Kidney (tissue), 13 donors: ENCODE measurements at regions not wholly inside any gene's neighbourhood (a gene's known extent, or its start where the extent isn't known, plus 50 kb on each side); places are given as distances from the start of the nearest gene placed in this dataset.

Experiments used
- DNase-seq, 5 donors: peaks; one replicate each; pipeline ENCODE4 v3.0.0-alpha.2; 2013 to 2020
- FAIRE-seq: peaks from 2 replicates; lab custom pipeline; 2012; peaks lifted over from hg19 to GRCh38; lab: Jason Lieb, UNC
- H3K27ac ChIP-seq, 2 donors: one replicate each; pipeline ENCODE4 v1.7.0; 2013; ENCODE audit warnings: low read depth in 2 of 2, low read length in 2 of 2, inconsistent platforms in 1 of 2
- H3K27me3 ChIP-seq: one replicate; pipeline ENCODE4 v1.7.1; 2013; ENCODE audit warnings: low read length, inconsistent platforms; ENCODE audit not compliant: control insufficient read depth, insufficient read depth
- H3K36me3 ChIP-seq, 3 donors: one replicate each; pipeline versions ENCODE4 v1.7.0 to v1.7.1; 2013; ENCODE audit warnings: low read length in 3 of 3, control low read depth in 1 of 3, inconsistent platforms in 1 of 3; ENCODE audit not compliant: insufficient read depth in 3 of 3, control insufficient read depth in 2 of 3
- H3K4me1 ChIP-seq, 3 donors: one replicate each; pipeline versions ENCODE4 v1.7.0 to v1.7.1; 2013; ENCODE audit warnings: low read length in 3 of 3, inconsistent platforms in 1 of 3, low read depth in 1 of 3; ENCODE audit not compliant: control insufficient read depth in 2 of 3, insufficient read depth in 2 of 3
- H3K4me3 ChIP-seq, 3 donors: one replicate each; pipeline versions ENCODE4 v1.7.0 to v1.8.1; 2013; ENCODE audit warnings: low read length in 3 of 3, control low read depth in 1 of 3, inconsistent platforms in 1 of 3
- H3K9ac ChIP-seq, 3 donors: one replicate each; pipeline versions ENCODE4 v1.7.0 to v1.7.1; 2013; ENCODE audit warnings: low read length in 3 of 3, control low read depth in 1 of 3, inconsistent platforms in 1 of 3
- H3K9me3 ChIP-seq, 3 donors: one replicate each; pipeline versions ENCODE4 v1.7.0 to v1.7.1; 2013; ENCODE audit warnings: low read length in 3 of 3, control low read depth in 1 of 3, inconsistent platforms in 1 of 3; ENCODE audit not compliant: control insufficient read depth in 2 of 3, insufficient read depth in 1 of 3
- CTCF ChIP-seq: IDR thresholded peaks from 3 replicates; pipeline ENCODE4 v1.5.1; 2012; ENCODE audit warnings: mild to moderate bottlenecking, moderate library complexity, borderline replicate concordance; ENCODE audit not compliant: insufficient read depth; ENCODE audit errors: extremely low read depth
- intact Hi-C: fragments of 100-400 bp; cut with DNase I; formaldehyde crosslinking; loops from one replicate; pipeline ENCODE4 v1.11.1; 2022
- donor health status: control.
- donor health status: control.
- donor health status: control.
- donor health status: control.
- donor health status: control.
- donor health status: DM: yes; HTN: yes; CAD: no.
- donor health status: Normal renal cell carcinoma (clear cell type).

DNA sequence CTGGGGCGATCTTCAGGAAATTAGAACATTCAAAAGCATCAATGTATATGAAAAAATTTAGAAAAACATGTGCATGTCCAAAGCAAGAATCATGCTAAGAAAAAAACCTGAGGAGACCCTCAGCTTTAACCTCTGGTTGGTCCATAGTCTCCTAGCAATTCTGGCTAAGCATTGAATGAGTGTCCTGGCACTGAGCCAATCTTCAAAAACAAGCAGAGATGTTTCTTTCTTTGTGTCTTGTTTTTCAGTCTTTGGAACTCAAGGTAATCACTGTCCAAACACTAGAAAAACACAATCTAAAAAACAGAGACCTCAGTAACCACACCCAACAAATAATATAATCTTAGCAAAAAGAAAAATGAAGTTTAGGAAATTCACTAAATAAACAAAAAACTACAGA lies 205.4 kb upstream of the CARD18 start:
- Histone ChIP-seq H3K27me3 (no peaks in the 10 kb centered on the region), H3K36me3 (no peaks in the 10 kb centered on the region), H3K9me3 (no peaks in the 10 kb centered on the region), H3K4me3 (no peak overlapping the region), H3K9ac (no peak overlapping the region), H3K27ac (no peak overlapping the region), H3K4me1 (no peaks in the 10 kb centered on the region)
- intact Hi-C loops: no loop called here
- no peak for DNase-seq
- TF ChIP-seq CTCF: no peak
- no peak for FAIRE-seq

- Histone ChIP-seq H3K9ac (no peak overlapping the region), H3K27me3 (no peaks in the 10 kb centered on the region), H3K9me3 (peaks cover 0 to 12% (median 0%) of the 10 kb centered on the region in 3 donors), H3K27ac (no peak overlapping the region), H3K4me3 (no peak overlapping the region), H3K36me3 (no peaks in the 10 kb centered on the region), H3K4me1 (no peaks in the 10 kb centered on the region)
- intact Hi-C loops: no loop called here
- no peak for FAIRE-seq
- no peak for DNase-seq
- TF ChIP-seq CTCF: no peak
These were observed 194.6 kb upstream of the CARD18 start for GRCh38 chr11:105334025-105334714.

- Histone ChIP-seq H3K9ac (no peak overlapping the region), H3K36me3 (no peaks in the 10 kb centered on the region), H3K9me3 (peaks cover 0 to 12% (median 0%) of the 10 kb centered on the region in 3 donors), H3K27ac (no peak overlapping the region), H3K4me3 (no peak overlapping the region), H3K4me1 (no peaks in the 10 kb centered on the region), H3K27me3 (no peaks in the 10 kb centered on the region)
- intact Hi-C loops: no loop called here
- no peak for FAIRE-seq
- DNase-seq: no peak
- TF ChIP-seq CTCF: no peak
These were observed 193.6 kb upstream of the CARD18 start for GRCh38 chr11:105333153-105333552.

- DNase-seq (no peak), FAIRE-seq (no peak)
- Histone ChIP-seq H3K9me3 (peaks cover 0 to 12% (median 0%) of the 10 kb centered on the region in 3 donors), H3K4me3 (no peak overlapping the region), H3K9ac (no peak overlapping the region), H3K27ac (no peak overlapping the region), H3K36me3 (no peaks in the 10 kb centered on the region), H3K4me1 (no peaks in the 10 kb centered on the region), H3K27me3 (no peaks in the 10 kb centered on the region)
- intact Hi-C loops: no loop called here
- no peak for TF ChIP-seq CTCF
These were observed 192.6 kb upstream of the CARD18 start for GRCh38 chr11:105332171-105332570.
